Neural crest cell (in vitro differentiated cells): ENCODE measurements at regions not wholly inside any gene's neighbourhood (a gene's known extent, or its start where the extent isn't known, plus 50 kb on each side); places are given as distances from the start of the nearest gene placed in this dataset.

ENCODE experiments used
- DNase-seq: peaks from one replicate; pipeline ENCODE4 v3.0.0; 2021; ENCODE audit warnings: low read depth, mixed read lengths, low spot score
- H3K27ac Mint-ChIP-seq: one replicate; pipeline ENCODE4 v1.8.0; 2021; ENCODE audit warnings: mild to moderate bottlenecking, mixed read lengths; ENCODE audit not compliant: unreplicated experiment
- H3K27me3 Mint-ChIP-seq: 2 replicates; pipeline ENCODE4 v1.8.0; 2021; ENCODE audit warnings: low read depth, mild to moderate bottlenecking, mixed read lengths
- H3K36me3 Mint-ChIP-seq: 2 replicates; pipeline ENCODE4 v1.8.0; 2021; ENCODE audit warnings: low read depth, mild to moderate bottlenecking, mixed read lengths
- H3K4me1 Mint-ChIP-seq: 2 replicates; pipeline ENCODE4 v1.8.0; 2021; ENCODE audit warnings: mixed read lengths
- H3K4me3 Mint-ChIP-seq: one replicate; pipeline ENCODE4 v1.8.0; 2021; ENCODE audit warnings: mild to moderate bottlenecking, mixed read lengths
- H3K9me3 Mint-ChIP-seq: 2 replicates; pipeline ENCODE4 v1.8.0; 2021; ENCODE audit warnings: mixed read lengths
- TF ChIP-seq, protein P1 (sequence below): fragments of 200-600 bp; sonication (generic); conservative IDR thresholded peaks from 2 replicates; pipeline ENCODE4 v1.5.0; 2021; ENCODE audit warnings: antibody characterized with exemption, mild to moderate bottlenecking

DNA sequence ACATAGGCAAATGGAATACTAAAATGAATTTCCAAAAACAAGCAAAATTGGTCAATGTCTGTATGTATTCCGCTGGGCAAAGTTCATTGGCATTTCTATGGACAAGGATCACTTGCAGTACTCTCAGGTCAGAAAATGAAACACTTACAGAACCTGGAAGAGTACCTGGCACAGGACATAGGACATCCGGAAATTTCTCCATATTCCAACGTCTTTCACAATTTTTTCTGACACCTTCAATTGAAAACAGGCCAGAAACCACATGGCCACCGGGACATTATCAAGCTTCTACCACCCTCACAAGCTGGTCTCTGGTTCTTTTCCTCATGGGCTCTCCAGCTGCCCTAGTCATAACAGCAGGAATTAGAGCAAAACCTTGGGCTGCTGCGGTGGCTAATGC lies 96.9 kb upstream of the MSH6 start:
- H3K27me3 Mint-ChIP-seq = no peaks in the 10 kb centered on the region
- no peak for DNase-seq
- TF ChIP-seq, protein P1, sequence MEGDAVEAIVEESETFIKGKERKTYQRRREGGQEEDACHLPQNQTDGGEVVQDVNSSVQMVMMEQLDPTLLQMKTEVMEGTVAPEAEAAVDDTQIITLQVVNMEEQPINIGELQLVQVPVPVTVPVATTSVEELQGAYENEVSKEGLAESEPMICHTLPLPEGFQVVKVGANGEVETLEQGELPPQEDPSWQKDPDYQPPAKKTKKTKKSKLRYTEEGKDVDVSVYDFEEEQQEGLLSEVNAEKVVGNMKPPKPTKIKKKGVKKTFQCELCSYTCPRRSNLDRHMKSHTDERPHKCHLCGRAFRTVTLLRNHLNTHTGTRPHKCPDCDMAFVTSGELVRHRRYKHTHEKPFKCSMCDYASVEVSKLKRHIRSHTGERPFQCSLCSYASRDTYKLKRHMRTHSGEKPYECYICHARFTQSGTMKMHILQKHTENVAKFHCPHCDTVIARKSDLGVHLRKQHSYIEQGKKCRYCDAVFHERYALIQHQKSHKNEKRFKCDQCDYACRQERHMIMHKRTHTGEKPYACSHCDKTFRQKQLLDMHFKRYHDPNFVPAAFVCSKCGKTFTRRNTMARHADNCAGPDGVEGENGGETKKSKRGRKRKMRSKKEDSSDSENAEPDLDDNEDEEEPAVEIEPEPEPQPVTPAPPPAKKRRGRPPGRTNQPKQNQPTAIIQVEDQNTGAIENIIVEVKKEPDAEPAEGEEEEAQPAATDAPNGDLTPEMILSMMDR = no peak
- peaks cover 3% of the 10 kb centered on the region for H3K36me3 Mint-ChIP-seq
- H3K4me1 Mint-ChIP-seq = no peaks in the 10 kb centered on the region
- H3K4me3 Mint-ChIP-seq = no peak overlapping the region
- H3K27ac Mint-ChIP-seq = no peak overlapping the region
- no peaks in the 10 kb centered on the region for H3K9me3 Mint-ChIP-seq

DNA sequence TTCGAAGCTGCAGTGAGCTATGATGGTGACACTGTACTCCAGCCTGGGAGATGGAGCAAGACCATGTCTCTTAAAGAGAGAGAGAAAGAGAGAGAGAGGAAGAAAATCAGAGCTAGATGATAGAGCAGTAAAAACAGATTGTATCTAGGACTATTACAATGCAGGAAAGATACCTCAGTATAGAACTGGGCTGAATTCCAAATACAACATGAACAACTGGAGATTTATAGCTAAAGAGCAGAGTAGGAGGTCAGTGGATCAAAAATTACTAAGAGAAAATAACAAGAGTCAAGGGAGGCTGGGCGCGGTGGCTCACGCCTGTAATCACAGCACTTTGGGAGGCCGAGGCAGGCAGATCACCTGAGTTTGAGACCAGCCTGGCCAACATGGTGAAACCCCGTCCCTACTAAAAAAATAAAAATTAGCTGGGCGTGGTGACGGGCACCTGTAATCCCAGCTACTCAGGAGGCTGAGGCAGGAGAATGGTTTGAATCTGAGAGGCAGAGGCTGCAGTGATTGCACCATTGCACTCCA lies 100.7 kb upstream of the MSH6 start:
- no peak for DNase-seq
- no peaks in the 10 kb centered on the region for H3K36me3 Mint-ChIP-seq
- H3K9me3 Mint-ChIP-seq = no peaks in the 10 kb centered on the region
- no peak overlapping the region for H3K4me3 Mint-ChIP-seq
- H3K27me3 Mint-ChIP-seq = no peaks in the 10 kb centered on the region
- no peaks in the 10 kb centered on the region for H3K4me1 Mint-ChIP-seq
- TF ChIP-seq, protein P1 = no peak
- no peak overlapping the region for H3K27ac Mint-ChIP-seq

DNA sequence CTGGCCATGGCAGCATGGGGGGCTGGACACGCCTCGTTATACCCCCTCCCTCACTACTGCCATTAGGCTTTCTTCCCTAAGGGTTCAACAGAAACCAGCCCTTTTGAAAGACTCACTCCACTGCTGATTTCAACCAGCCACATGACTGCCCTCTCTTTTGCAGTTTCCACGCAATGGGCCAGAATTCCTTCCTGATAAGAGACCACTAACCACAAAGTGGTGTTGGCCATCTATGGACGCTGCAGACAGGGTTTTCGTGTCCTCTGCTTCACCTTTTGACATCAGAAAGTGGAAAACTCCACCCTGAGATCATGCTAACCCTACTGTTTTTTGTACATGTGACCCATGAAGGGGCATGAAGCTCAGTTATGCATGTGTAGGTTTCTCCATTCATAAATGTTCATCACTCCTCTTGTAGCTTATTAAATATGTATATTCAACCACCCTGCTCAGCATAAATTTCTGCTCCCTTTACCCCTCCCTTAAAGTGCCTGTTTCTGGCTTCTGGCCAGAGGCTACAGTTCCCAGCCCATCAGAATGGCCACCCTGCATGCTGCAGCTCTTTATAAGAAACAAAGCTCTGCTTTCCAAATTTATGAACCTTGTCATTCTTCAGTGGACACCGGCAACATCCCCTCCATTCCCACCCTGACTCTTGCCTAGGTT lies 105.6 kb upstream of the KCNK12 start:
- H3K9me3 Mint-ChIP-seq = no peaks in the 10 kb centered on the region
- TF ChIP-seq, protein P1 = no peak
- DNase-seq = no peak
- H3K4me3 Mint-ChIP-seq = no peak overlapping the region
- H3K27me3 Mint-ChIP-seq = no peaks in the 10 kb centered on the region
- H3K4me1 Mint-ChIP-seq = no peaks in the 10 kb centered on the region
- H3K27ac Mint-ChIP-seq = no peak overlapping the region
- H3K36me3 Mint-ChIP-seq = no peaks in the 10 kb centered on the region

DNA sequence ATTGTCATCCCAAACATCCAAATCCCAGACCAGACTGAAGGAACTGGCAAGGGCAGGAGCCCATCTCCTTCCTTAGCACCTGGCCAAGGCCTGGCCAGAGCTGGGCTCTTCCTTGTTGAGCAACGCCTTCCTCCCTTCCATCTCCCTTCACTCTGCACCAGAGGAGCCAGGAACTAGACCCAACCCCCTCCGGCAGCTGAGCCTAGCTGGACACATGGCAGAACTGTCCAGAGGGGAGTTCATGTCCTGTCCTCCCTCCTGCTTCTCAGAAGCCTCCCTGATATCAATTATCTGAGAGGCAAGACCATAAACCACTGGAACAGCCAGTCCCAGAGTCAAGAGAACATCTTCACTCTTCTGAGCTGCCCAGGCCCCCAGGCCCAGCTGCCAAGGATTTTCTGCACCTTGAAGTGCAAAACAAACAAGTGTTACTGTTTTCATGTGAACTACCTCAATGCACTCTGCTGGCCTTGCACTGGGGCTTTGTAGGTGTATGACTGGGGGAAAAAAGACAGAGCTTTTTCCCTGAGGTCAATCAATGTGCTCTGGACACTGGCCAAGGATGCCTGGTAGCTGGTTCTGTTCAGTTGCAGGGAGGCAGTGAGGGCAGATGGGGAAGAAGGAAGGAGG lies 104.5 kb upstream of the KCNK12 start:
- H3K9me3 Mint-ChIP-seq = no peaks in the 10 kb centered on the region
- no peak overlapping the region for H3K27ac Mint-ChIP-seq
- no peak for DNase-seq
- TF ChIP-seq, protein P1 = no peak
- no peaks in the 10 kb centered on the region for H3K27me3 Mint-ChIP-seq
- H3K4me3 Mint-ChIP-seq = no peak overlapping the region
- H3K36me3 Mint-ChIP-seq = no peaks in the 10 kb centered on the region
- H3K4me1 Mint-ChIP-seq = no peaks in the 10 kb centered on the region

DNA sequence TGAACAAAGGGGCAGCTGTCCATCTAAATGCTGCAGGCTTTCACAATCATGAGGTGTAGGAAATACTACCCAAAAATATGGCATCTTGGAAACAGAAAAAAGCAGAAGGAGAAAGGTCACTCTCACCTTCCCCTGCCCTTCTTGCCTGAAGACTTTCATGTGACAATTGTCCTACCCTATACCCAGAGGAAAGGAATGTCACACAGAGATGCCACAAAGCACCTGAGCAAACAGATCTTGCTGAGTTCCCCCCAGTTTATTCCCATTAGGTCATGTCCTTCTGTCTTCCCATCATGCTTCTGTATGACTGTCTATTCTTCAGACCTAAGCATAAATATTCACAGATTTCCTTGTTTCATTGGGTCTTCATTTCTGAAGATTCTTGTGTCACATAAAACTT lies 95.5 kb upstream of the KCNK12 start:
- H3K9me3 Mint-ChIP-seq = no peaks in the 10 kb centered on the region
- no peaks in the 10 kb centered on the region for H3K27me3 Mint-ChIP-seq
- no peaks in the 10 kb centered on the region for H3K36me3 Mint-ChIP-seq
- H3K4me1 Mint-ChIP-seq = peaks cover 11% of the 10 kb centered on the region
- TF ChIP-seq, protein P1 = no peak
- H3K4me3 Mint-ChIP-seq = no peak overlapping the region
- no peak overlapping the region for H3K27ac Mint-ChIP-seq
- DNase-seq = no peak
